Prostate gland (tissue), 2 donors: ENCODE measurements at regions not wholly inside any gene's neighbourhood (a gene's known extent, or its start where the extent isn't known, plus 50 kb on each side); places are given as distances from the start of the nearest gene placed in this dataset.

ENCODE experiments used
- DNase-seq: peaks from one replicate; pipeline ENCODE4 v3.0.0-alpha.2; 2019; ENCODE audit warnings: low spot score
- H3K27ac ChIP-seq, 2 donors: fragments of 200-600 bp; sonication (generic); 2 replicates each; pipeline ENCODE4 v1.5.1; 2017 to 2019
- H3K27me3 ChIP-seq: fragments of 200-600 bp; sonication (generic); replicated peaks from 2 replicates; pipeline ENCODE4 v1.5.1; 2019; ENCODE audit not compliant: insufficient read depth
- H3K36me3 ChIP-seq, 2 donors: fragments of 200-600 bp; sonication (generic); 1 replicate in 1 of 2; 2 replicates in 1 of 2; pipeline versions ENCODE4 v1.5.1 to v1.8.1; 2017 to 2019
- H3K4me1 ChIP-seq: fragments of 200-600 bp; sonication (generic); replicated peaks from 2 replicates; pipeline ENCODE4 v1.5.1; 2019
- H3K4me3 ChIP-seq, 2 donors: fragments of 200-600 bp; sonication (generic); 2 replicates each; pipeline ENCODE4 v1.5.1; 2017 to 2019
- H3K9me3 ChIP-seq: fragments of 200-600 bp; sonication (generic); 2 replicates; pipeline ENCODE4 v1.5.1; 2017
- CTCF ChIP-seq, 4 experiments: fragments of 200-600 bp in 2 of 4; fragments of 450-650 bp in 2 of 4; sonication (generic) in 2 of 4; IDR thresholded peaks; 1 replicate in 3 of 4; 2 replicates in 1 of 4; pipeline ENCODE4 v1.5.1; 2016 to 2019; ENCODE audit warnings: antibody characterized with exemption in 4 of 4, mild to moderate bottlenecking in 2 of 4, moderate library complexity in 2 of 4
- POLR2A ChIP-seq: fragments of 450-650 bp; IDR thresholded peaks from one replicate; pipeline ENCODE4 v1.6.1; 2016; ENCODE audit warnings: antibody characterized with exemption, mild to moderate bottlenecking
- POLR2AphosphoS5 ChIP-seq: sonication (generic); formaldehyde crosslinking; IDR thresholded peaks from one replicate; pipeline ENCODE4 v1.6.1; 2017; ENCODE audit warnings: antibody characterized with exemption
- WGBS: methylation state at CpG from one replicate; pipeline ENCODE4 v1.1.5; 2018; 5-methylcytosine and 5-hydroxymethylcytosine counted together
- intact Hi-C: fragments of 100-400 bp; cut with DNase I; formaldehyde crosslinking; loops from one replicate; pipeline ENCODE4 v1.14.2; 2022

- Histone ChIP-seq H3K27ac (no peak overlapping the region), H3K4me3 (no peak overlapping the region), H3K27me3 (no peaks in the 10 kb centered on the region), H3K9me3 (no peaks in the 10 kb centered on the region), H3K36me3 (no peaks in the 10 kb centered on the region), H3K4me1 (no peaks in the 10 kb centered on the region)
- DNase-seq, result no peak
- TF ChIP-seq POLR2A (no peak), CTCF (IDR thresholded peaks at IDR 0.05) (no peak), POLR2AphosphoS5 (no peak)
- 93% methylated on average over 2 of the region's 2 CpGs for WGBS
- intact Hi-C loops, result no loop called here
These were observed 171.7 kb upstream of the FGGY start for GRCh38 chr1:59125154-59125553.

- intact Hi-C loops, result no loop called here
- no peak overlapping the region for H3K27ac ChIP-seq
- DNase-seq, result no peak
- no peaks in the 10 kb centered on the region for H3K9me3 ChIP-seq
- WGBS, result 91% methylated on average over 3 of the region's 3 CpGs
- H3K27me3 ChIP-seq, result no peaks in the 10 kb centered on the region
- H3K4me3 ChIP-seq, result no peak overlapping the region
- TF ChIP-seq POLR2A, result no peak
- TF ChIP-seq POLR2AphosphoS5, result no peak
- TF ChIP-seq CTCF (IDR thresholded peaks at IDR 0.05), result no peak
- H3K36me3 ChIP-seq, result no peaks in the 10 kb centered on the region
- no peaks in the 10 kb centered on the region for H3K4me1 ChIP-seq
These were observed 171.1 kb upstream of the FGGY start for GRCh38 chr1:59125676-59126320.

- TF ChIP-seq CTCF (IDR thresholded peaks at IDR 0.05), result no peak
- TF ChIP-seq POLR2A, result no peak
- no peak for TF ChIP-seq POLR2AphosphoS5
- no peak for DNase-seq
- Histone ChIP-seq H3K27ac (no peak overlapping the region), H3K4me1 (no peaks in the 10 kb centered on the region), H3K9me3 (no peaks in the 10 kb centered on the region), H3K27me3 (no peaks in the 10 kb centered on the region), H3K36me3 (no peaks in the 10 kb centered on the region), H3K4me3 (no peak overlapping the region)
- WGBS, result 100% methylated on average over 1 of the region's 1 CpG
- intact Hi-C loops, result no loop called here
These were observed 170.5 kb upstream of the FGGY start for GRCh38 chr1:59126366-59126765.

- TF ChIP-seq CTCF (IDR thresholded peaks at IDR 0.05) (no peak), POLR2AphosphoS5 (no peak), POLR2A (no peak)
- Histone ChIP-seq H3K9me3 (no peaks in the 10 kb centered on the region), H3K36me3 (no peaks in the 10 kb centered on the region), H3K27ac (no peak overlapping the region), H3K27me3 (no peaks in the 10 kb centered on the region), H3K4me1 (peaks cover 3% of the 10 kb centered on the region), H3K4me3 (no peak overlapping the region)
- DNase-seq, result no peak
- intact Hi-C loops, result no loop called here
- WGBS, result 90% methylated on average over 1 of the region's 1 CpG
These were observed 168.6 kb upstream of the FGGY start for GRCh38 chr1:59128239-59128736.

- H3K27ac ChIP-seq, result no peak overlapping the region
- DNase-seq, result no peak
- no peaks in the 10 kb centered on the region for H3K27me3 ChIP-seq
- TF ChIP-seq POLR2AphosphoS5 (no peak), CTCF (IDR thresholded peaks at IDR 0.05) (no peak), POLR2A (no peak)
- WGBS, result 75% methylated on average over 4 of the region's 4 CpGs
- intact Hi-C loops, result no loop called here
- no peaks in the 10 kb centered on the region for H3K36me3 ChIP-seq
- no peak overlapping the region for H3K4me3 ChIP-seq
- no peaks in the 10 kb centered on the region for H3K9me3 ChIP-seq
- H3K4me1 ChIP-seq, result peaks cover 3% of the 10 kb centered on the region
These were observed 168.1 kb upstream of the FGGY start for GRCh38 chr1:59128784-59129227.
